RPMI8226 (cell line): ENCODE measurements at regions not wholly inside any gene's neighbourhood (a gene's known extent, or its start where the extent isn't known, plus 50 kb on each side); places are given as distances from the start of the nearest gene placed in this dataset.

Experiments used
- DNase-seq: peaks from one replicate; pipeline ENCODE4 v3.0.0-alpha.2; 2015

DNA sequence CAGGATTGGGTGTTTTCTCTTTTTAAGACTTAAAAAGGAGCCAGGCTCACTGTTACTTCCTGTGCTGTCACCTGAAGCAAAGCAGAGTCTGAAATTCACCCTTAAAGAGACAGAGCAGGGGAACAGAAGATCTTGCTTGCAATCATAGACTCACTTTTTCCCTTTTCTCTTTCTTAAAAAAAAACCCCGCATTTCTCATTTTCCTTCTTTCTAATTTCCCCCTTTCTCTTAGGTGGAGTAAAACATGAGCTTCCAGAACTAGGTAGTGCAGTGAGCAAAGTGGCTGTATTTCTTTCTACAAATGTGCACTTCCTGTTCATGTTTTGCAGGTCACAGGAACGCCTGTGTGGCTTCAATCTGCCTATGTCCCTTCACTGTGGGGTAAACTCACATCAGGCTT is 381.2 kb downstream of the LPIN1 start:
- no peak for DNase-seq

GRCh38 chr2:12131975-12132374 is 385.5 kb downstream of the LPIN1 start:
- no peak for DNase-seq

GRCh38 chr2:12141618-12142258 is 395.3 kb downstream of the LPIN1 start:
- no peak for DNase-seq

GRCh38 chr2:12151716-12152115 is 405.3 kb downstream of the LPIN1 start:
- DNase-seq, result no peak

DNA sequence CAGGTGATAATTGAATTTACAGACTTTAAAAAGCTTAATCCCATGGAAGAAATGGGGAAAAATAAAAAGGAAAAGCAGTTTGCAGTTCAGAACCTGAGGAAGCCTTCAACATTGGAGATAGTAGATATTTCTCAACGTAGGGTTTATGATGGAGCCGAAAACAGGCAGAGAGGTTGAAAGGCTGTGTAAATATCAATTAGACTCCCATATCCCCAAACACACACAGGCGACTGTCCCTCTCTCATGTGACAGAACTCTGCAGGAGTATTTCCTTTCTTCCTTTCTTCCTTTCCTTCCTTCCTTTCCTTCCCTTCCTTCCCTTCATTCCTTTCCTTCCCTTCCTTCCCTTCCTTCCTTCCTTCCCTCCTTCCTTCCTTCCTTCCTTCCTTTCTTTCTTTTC is 406.5 kb downstream of the LPIN1 start:
- no peak for DNase-seq

GRCh38 chr2:12155303-12156051 is 409.0 kb downstream of the LPIN1 start:
- no peak for DNase-seq

GRCh38 chr2:12156349-12156748 is 409.9 kb downstream of the LPIN1 start:
- DNase-seq, result no peak

- DNase-seq, result no peak
Observed at GRCh38 chr2:12161085-12161484, 414.7 kb downstream of the LPIN1 start.

GRCh38 chr2:12162269-12163247 is 416.1 kb downstream of the LPIN1 start:
- no peak for DNase-seq

- no peak for DNase-seq
Observed at GRCh38 chr2:12163866-12164265, 417.4 kb downstream of the LPIN1 start.

GRCh38 chr2:12164689-12165088 is 418.3 kb downstream of the LPIN1 start:
- DNase-seq, result no peak

DNA sequence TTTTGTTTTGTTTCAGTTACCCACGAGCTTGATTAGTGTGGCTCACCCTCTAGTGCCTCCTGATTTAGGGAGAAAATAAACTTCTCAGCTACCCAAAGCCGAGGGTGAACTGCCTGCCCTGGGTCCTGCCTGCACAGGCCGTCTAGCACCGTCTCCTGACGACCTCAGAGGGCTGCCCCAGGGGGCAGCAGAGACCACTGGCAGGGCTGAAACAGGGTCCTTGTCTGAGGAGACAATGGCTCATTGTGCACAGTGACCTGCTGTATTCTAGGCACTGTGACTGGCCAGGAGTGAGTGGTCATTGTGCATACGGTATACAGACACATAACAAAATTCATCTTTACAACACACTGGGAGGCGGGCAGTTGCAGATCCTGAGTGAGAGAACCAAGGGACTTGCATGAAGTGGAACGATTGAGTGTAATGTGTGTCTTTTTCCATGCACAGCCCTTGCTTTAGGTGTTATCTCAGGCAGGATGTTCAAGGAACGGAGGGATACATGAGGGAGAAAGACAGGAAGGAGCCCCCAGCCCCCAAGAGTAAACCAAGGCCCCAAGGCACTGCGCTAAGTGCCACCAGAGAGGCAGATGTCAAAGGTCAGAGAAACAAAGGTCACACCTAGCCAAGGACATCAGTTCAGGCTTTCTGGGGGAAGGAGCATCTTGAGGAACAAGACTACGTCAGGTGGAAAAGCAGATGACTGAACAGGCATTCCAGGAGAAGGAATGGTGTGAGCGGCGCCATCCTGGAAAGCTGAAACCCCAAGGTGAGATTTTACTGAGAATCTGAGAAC is 421.3 kb downstream of the LPIN1 start:
- DNase-seq, result no peak

DNA sequence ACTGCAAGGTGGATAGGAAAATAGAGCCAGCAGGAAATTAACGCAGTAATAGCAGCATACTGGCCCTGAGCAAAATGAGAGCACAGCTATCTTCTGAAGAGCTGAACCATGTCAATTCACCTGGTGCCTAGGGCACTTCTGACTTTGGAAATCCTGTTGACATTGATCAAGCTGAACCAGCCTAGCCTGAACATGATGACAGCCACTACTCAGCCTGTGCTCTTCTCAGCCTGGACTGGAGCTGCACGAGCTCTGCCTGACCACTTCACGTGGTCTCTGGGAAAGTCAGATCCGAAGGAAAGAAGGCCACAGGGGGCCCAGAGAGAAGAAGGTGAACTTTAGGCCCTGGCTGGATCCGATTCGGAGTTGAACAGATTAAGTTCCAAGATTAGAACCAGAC is 421.9 kb downstream of the LPIN1 start:
- DNase-seq, result no peak

GRCh38 chr2:12168791-12169388 is 422.5 kb downstream of the LPIN1 start:
- DNase-seq, result no peak

DNA sequence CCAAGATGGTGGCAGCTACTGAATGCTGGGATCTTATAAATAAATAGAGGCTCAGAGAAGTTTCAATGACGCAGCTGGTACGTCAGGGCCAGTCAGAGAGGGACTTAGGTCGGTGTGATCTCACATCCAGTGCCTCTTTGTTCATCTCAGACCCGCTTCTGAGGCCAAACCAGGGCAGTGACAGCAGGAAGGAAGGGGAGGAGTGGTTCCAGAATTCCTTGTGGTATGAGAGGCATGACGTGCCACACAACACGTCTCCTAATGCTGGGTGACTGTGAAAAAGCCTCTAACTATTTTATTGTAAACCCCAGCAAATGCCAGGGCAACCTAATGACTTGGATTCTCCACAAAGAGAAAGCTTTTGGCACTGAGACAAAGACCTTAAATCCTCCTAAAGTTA is 423.3 kb downstream of the LPIN1 start:
- DNase-seq, result no peak

- no peak for DNase-seq
Observed at GRCh38 chr2:12170121-12170520, 423.7 kb downstream of the LPIN1 start.

- DNase-seq, result no peak
Observed at GRCh38 chr2:12173271-12173942, 427.0 kb downstream of the LPIN1 start.

GRCh38 chr2:12173943-12174340 is 427.5 kb downstream of the LPIN1 start:
- no peak for DNase-seq

DNA sequence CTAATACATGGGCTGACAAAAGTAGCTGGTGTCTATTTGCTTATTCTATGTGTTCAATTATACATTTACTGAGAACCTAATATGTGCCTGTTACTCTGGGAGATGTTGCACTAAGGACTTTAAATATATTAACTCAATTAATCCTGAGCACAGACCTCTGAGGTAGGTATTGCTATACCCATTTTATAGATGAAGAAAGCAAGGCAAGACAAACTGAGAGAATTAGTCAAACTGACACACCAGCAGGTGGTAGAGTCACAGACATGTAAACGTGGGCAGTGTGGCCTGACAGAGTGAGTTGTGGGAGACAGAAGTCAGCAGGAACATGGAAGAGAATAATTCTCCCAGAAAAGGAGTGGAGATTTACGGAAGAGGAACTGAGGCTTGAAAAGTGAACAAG is 428.9 kb downstream of the LPIN1 start:
- DNase-seq, result no peak

DNA sequence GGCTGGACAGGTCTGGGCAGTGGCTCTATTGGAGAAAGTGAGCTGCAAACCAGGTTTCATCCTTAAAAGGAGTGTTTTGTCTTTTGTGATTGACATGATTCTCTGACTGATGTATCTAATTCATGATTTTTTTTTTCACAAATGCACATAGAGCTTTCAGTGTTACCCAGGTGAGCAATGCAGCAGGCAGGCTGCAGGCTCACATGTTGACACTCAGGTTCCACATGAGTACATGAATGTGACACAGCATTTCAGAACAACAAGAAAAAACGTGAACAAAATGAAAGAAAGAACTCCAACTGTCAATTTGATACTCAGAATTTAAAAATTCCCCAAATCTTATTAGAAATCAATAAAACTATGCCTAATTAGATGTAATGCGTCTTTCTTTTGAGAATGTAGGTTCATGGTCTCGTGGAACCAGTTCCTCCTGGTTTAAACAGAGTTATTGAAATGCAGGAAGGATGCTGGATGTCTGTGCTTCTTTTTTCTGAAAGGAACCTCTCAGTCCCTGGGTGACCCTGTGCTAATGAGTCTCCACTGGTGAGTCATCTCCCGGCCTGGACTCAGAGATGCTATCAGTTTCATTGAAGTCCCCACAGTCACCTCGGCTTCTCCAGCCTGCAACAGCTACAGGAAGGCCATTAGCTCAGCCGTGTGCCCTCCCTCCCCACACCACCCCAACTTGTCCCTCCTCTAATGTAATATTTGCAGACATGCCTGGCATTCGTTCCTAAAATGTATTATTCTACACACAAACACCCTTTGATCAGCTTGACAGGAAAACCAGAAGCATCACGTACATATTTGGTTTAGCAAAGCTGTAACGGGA is 430.4 kb downstream of the LPIN1 start:
- no peak for DNase-seq
